ENCODE measurements at regions not wholly inside any gene's neighbourhood (a gene's known extent, or its start where the extent isn't known, plus 50 kb on each side); places are given as distances from the start of the nearest gene placed in this dataset.
A peak's percentile ranks its signal among the peaks of the same experiment; 100 is the strongest.

- in situ Hi-C loops (cut with MboI; ENCODE audit: low sequenced_read_pairs) = no loop called here
- BruUV-seq (replicated peaks) = no TSS peak
- ChIA-PET CTCF (interaction anchor here (0.6 to 1.4 kb wide), 3 partner anchors 14 to 1004 kb away, joined by 3 to 9 read pairs (median 3); no protein-coding TSS in a partner anchor), POLR2A (ENCODE audit: unreplicated experiment) (no interaction called here)
- Histone ChIP-seq H3K9me1 (ENCODE audit: insufficient read depth, low read length) (no peaks in the 10 kb centered on the region), H3K36me3 (ENCODE audit: control insufficient read depth, insufficient read depth, low read length) (no peaks in the 10 kb centered on the region), H2BK120ac (ENCODE audit: low read depth, low read length) (no peak overlapping the region), H2BK20ac (ENCODE audit: low read depth, low read length) (no peak overlapping the region), H2BK5ac (ENCODE audit: low read depth, low read length, poor library complexity, severe bottlenecking) (no peak overlapping the region), H3K4me1 (ENCODE audit: control insufficient read depth, insufficient read depth, low read length) (no peaks in the 10 kb centered on the region), H4K5ac (ENCODE audit: low read depth, low read length) (no peak overlapping the region), H4K8ac (ENCODE audit: low read depth in 2 of 2, low read length in 2 of 2) (no peak overlapping the region), H3K56ac (ENCODE audit: extremely low read depth, insufficient read depth, low read length) (no peak overlapping the region), H4K20me1 (ENCODE audit: insufficient read depth, low read length) (no peaks in the 10 kb centered on the region), H3K27ac (ENCODE audit: insufficient read depth, low read length) (no peak overlapping the region), H3K4me3 (ENCODE audit: insufficient read depth, low read depth, low read length) (no peak overlapping the region), H3K18ac (ENCODE audit: low read depth, low read length) (no peak overlapping the region), H3K23ac (ENCODE audit: low read depth, low read length) (no peak overlapping the region), H3K4ac (ENCODE audit: low read depth, low read length) (no peak overlapping the region), H2AK5ac (ENCODE audit: low read depth, low read length) (no peak overlapping the region), H4K91ac (ENCODE audit: insufficient read depth, low read depth, low read length) (no peak overlapping the region), H3K27me3 (ENCODE audit: control insufficient read depth, insufficient read depth, low read length) (no peaks in the 10 kb centered on the region), H2AK9ac (replicated peaks; ENCODE audit: low read depth, low read length, poor library complexity) (no peak overlapping the region), H3K9ac (ENCODE audit: low read depth, low read length) (no peak overlapping the region), H3K79me1 (ENCODE audit: low read depth in 1 of 2, low read length in 2 of 2) (no peaks in the 10 kb centered on the region), H2BK15ac (ENCODE audit: low read depth, low read length) (no peak overlapping the region), H3K4me2 (ENCODE audit: low read depth, low read length) (no peak overlapping the region), H3K14ac (replicated peaks; ENCODE audit: low read depth, low read length) (no peak overlapping the region), H2AFZ (replicated peaks; ENCODE audit: low read length, poor library complexity) (no peak overlapping the region), H3K9me3 (ENCODE audit: control insufficient read depth, insufficient read depth, low read length) (no peaks in the 10 kb centered on the region)
- WGBS, 2 experiments (ENCODE audit: extremely low coverage in 2 of 2, insufficient read length in 1 of 2) = 52% methylated on average over 2 of the region's 7 CpGs; no CpG with 5 or more reads in 1 of the 2 experiments
- TF ChIP-seq MAZ (IDR thresholded peaks at IDR 0.05; ENCODE audit: borderline replicate concordance, low read depth, low read length) (no peak), FOS (IDR thresholded peaks at IDR 0.05; ENCODE audit: low read depth, low read length) (no peak), MAFK (IDR thresholded peaks at IDR 0.05; ENCODE audit: low read depth, low read length) (no peak), MXI1 (IDR thresholded peaks at IDR 0.05; ENCODE audit: borderline replicate concordance, low read depth, low read length) (no peak), CHD1 (IDR thresholded peaks at IDR 0.05; ENCODE audit: low read depth, low read length) (no peak), POLR2A (IDR thresholded peaks at IDR 0.05; ENCODE audit: low read depth, low read length) (no peak), NFE2L2 (IDR thresholded peaks at IDR 0.05; ENCODE audit: low read depth, low read length) (no peak), ELK1 (IDR thresholded peaks at IDR 0.05; ENCODE audit: borderline replicate concordance, low read depth, low read length) (no peak), BHLHE40 (IDR thresholded peaks at IDR 0.05; ENCODE audit: low read depth, low read length) (no peak), RFX5 (IDR thresholded peaks at IDR 0.05; ENCODE audit: low read depth, low read length) (no peak), CTCF (conservative IDR thresholded peaks at IDR 0.05; ENCODE audit: low read depth, low read length) (no peak), RAD21 (IDR thresholded peaks at IDR 0.05; ENCODE audit: low read length) (no peak), SMC3 (IDR thresholded peaks at IDR 0.05; ENCODE audit: low read depth, low read length) (no peak), CEBPB (IDR thresholded peaks at IDR 0.05; ENCODE audit: low read depth, low read length) (no peak), USF2 (IDR thresholded peaks at IDR 0.05; ENCODE audit: low read depth, low read length) (no peak), RCOR1 (IDR thresholded peaks at IDR 0.05; ENCODE audit: insufficient replicate concordance, low read length) (no peak)
- DNase-seq (peak; percentile 7), ATAC-seq (ENCODE audit: low read depth) (peak; percentile 24)
- dilution Hi-C loops (cut with HindIII; ENCODE audit: low sequenced_read_pairs, unreplicated experiment) = no loop called here
- intact Hi-C loops (cut with micrococcal nuclease) = loop anchor here (2.0 to 10.0 kb wide), 4 partner anchors 227 to 989 kb away; no protein-coding TSS in a partner anchor
Observed at GRCh38 chr10:45235798-45236220, 79.6 kb downstream of the OR13A1 start.
